Islet of Langerhans (tissue), 1 donor: ENCODE measurements at regions not wholly inside any gene's neighbourhood (a gene's known extent, or its start where the extent isn't known, plus 50 kb on each side); places are given as distances from the start of the nearest gene placed in this dataset.

Experiments used
- FAIRE-seq: peaks from one replicate; lab custom pipeline; 2011; peaks lifted over from hg19 to GRCh38; lab: Jason Lieb, UNC

GRCh38 chr20:22226849-22227700 lies 357.3 kb downstream of the FOXA2 start:
- no peak for FAIRE-seq

- no peak for FAIRE-seq
Measured at GRCh38 chr20:22223236-22223635, 361.1 kb downstream of the FOXA2 start.

- FAIRE-seq, result no peak
Measured at GRCh38 chr20:22217712-22218352, 366.5 kb downstream of the FOXA2 start.

- no peak for FAIRE-seq
Measured at GRCh38 chr20:22216984-22217383, 367.4 kb downstream of the FOXA2 start.

GRCh38 chr20:22214296-22214695 lies 370.1 kb downstream of the FOXA2 start:
- no peak for FAIRE-seq

- FAIRE-seq, result no peak
Measured at GRCh38 chr20:22213271-22213670, 371.1 kb downstream of the FOXA2 start.

GRCh38 chr20:22207280-22207679 lies 377.1 kb downstream of the FOXA2 start:
- FAIRE-seq, result no peak

- FAIRE-seq, result no peak
Measured at GRCh38 chr20:22204801-22205200, 379.6 kb downstream of the FOXA2 start.

- FAIRE-seq, result no peak
Measured at GRCh38 chr20:22182148-22182547, 402.2 kb downstream of the FOXA2 start.

GRCh38 chr20:22180244-22180643 lies 404.1 kb downstream of the FOXA2 start:
- no peak for FAIRE-seq

- no peak for FAIRE-seq
Measured at GRCh38 chr20:22160101-22160652, 424.2 kb downstream of the FOXA2 start.

DNA sequence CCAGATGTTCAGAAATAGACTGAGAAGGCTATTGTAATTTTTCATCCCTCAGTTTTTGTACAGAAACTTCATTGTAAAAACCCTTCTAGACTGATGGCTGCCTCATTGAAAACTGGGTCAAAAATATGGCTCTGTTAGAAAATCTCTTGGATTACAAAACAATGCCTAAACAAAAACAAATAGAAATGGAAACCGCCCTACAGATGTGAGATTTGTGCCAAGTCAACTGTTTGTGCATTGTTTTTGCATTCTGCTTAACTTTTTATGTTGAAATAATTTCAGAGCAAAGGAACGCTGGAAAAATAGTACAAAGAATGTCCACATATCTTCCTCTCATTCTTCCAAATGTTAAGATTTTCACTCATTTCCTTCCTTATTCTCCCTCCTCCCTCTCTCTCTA lies 425.1 kb downstream of the FOXA2 start:
- FAIRE-seq, result no peak

GRCh38 chr20:22127587-22127986 lies 422.1 kb downstream of the PAX1 start:
- FAIRE-seq, result no peak

DNA sequence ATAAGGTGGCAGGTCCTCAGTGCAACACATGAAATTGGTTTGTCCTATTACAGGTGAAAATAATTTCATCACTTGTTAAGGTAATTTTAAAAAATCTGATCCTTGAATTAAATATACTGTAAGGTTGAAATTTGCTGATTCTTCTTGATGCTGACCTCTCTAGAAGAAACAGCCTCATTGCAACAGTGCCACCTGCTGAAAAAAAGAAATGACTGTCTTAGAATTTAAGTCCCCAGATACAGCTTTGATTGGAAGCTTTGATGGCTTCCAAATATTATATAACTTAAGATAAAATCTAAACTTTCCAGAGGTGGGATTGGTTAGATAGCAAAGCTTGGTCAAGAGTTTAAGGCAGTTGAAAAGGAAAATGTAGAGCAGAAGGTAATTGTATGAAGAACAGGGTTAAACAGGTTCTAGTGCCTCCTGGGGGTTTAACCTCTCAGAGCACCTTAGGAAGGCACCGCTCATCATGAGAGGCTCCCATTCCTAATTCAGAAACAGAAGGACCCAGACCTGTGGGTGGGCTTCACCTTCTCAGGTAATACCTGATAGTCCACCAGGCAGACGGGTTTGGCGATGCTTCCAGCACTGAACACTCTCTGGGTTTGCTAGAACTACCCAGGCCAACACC lies 401.0 kb downstream of the PAX1 start:
- FAIRE-seq, result peak; percentile 99

DNA sequence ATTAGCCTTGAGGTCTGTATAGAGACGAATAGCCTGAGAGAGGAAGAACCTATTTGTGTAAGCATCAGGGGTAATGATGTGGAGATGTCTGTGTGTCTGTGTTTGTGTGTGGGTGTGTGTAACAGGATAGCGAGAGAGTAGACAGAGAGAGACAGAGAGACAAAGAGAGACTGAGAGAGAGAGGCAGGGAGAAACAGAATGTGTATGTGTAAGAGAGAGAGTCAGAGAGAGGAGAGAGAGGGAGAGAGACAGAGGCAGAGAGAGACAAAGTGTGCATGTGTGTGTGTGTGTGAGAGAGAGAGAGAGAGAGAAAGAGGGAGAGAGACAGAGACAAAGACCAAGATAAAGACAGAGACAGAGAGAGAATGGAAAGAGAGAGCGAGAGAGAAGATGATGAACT lies 396.1 kb downstream of the PAX1 start:
- FAIRE-seq, result no peak

GRCh38 chr20:22100686-22101085 lies 395.2 kb downstream of the PAX1 start:
- FAIRE-seq, result no peak

- no peak for FAIRE-seq
Measured at GRCh38 chr20:22099348-22099747, 393.9 kb downstream of the PAX1 start.

GRCh38 chr20:22098511-22098910 lies 393.0 kb downstream of the PAX1 start:
- FAIRE-seq, result no peak

DNA sequence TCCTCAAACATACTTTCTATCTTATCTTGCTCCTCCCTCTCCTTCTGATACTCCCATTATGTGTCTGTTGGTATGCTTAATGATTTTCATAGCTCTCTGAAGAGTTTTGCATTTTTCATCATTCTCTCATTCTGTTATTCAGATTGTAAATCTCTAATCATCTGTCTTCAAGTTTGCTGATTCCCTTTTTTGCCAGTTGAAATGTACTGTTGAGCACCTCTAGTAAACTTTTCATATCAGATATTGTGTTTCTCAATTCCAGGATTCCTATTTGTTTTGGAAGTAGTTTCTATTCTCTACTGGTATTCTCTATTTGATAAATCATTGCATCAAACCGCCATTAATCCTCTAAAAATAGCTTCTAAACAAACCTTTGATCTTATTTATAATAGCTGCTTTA lies 387.7 kb downstream of the PAX1 start:
- no peak for FAIRE-seq

GRCh38 chr20:22088882-22089281 lies 383.4 kb downstream of the PAX1 start:
- no peak for FAIRE-seq

DNA sequence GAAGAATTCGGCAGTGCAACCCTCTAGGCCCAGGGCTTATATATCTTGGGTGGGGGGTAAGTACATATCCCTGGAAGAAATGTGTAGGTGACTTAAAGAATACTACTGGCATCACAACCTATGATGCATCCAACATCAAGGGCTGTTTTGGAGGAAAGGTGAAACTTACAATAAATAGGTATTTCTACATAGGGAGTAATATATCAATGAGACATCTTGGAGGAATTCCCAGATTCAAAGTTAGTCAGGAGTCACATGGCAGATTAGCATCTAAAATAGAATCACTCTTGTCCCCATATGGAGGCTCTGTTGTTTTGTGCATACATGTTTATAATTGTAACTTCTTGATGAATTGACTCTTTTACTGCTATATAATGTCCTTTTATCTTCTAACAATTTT lies 375.5 kb downstream of the PAX1 start:
- FAIRE-seq, result no peak

DNA sequence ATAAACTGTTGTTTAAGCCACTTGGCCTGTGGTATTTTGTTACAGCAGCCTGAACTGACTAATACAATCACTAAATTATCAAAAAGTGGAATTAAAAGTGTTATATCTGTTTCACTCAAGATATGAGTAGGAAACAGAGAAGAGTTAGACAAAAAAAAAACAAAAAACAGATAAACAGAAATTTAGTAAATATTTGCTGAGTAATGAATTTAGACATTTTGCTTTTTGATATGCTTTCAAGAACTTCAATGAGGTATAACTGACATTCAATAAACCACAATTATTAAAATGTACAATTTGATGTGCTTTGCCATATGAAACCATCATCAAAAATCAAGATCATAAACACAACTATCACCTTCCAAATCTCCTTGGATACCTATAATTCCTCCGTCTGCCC lies 369.2 kb downstream of the PAX1 start:
- FAIRE-seq, result no peak

DNA sequence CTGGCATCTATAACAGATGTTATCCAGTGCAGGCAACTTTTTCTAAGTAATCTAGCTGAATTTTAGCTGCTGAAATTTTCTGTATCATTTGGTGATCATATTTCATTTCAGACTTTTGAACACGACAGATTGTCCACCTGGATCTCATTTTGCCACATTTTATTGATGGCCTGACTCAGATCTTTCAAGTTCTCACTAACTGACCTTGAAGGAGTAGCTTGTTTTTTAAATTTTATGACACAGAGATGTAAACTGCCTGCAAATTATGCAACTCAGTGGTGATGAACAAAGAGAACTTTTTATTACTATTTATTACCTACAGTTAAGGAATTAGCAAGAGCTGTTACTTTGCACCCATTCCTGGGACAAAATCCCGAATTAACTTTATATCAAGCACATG lies 366.4 kb downstream of the PAX1 start:
- FAIRE-seq, result no peak
